ENCODE measurements at regions not wholly inside any gene's neighbourhood (a gene's known extent, or its start where the extent isn't known, plus 50 kb on each side); places are given as distances from the start of the nearest gene placed in this dataset.
"Not testable (repeated sequence)": the region's sequence is repeated elsewhere in the genome, so short reads cannot be mapped to it uniquely, and the experiment has no call there.

DNA sequence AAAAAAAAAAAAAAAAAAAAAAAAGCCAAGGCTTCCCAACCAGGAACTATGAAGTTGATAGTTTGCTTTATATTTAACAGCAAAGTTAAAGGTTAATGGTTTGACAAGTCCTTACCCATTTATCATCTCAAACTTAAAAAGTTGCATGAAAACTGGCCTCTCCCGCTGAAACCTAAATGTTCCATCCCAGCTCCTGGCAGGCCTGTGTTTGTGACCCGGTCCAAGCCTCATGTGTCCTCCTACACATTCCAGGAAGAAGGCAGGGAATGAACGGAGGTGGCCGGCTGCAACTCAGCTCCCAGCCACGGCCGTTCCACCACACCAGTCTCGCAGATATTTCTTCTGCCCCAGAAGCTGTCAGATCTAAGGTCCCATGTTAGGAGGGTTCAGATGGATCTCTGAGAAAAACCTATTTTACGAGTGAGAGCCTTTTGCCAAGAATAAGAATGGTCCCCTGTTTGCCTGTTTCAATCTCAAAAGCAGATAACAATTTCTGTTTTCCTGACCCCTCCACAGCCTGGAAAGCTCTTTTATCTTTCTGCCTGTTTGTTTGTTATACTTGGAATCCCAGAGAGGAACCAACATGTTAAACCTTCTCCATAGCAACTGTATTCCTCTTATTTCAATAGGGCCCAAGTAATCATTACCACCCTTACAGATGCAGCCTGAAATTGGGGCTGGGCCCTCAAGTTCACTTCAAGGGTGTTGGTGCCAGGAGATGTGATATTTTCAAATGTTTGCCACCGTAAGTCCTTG is 56.5 kb downstream of the KCTD12 start:
- peak in 1 of 2 donors; percentile 22 for DNase-seq (ENCODE audit: low read depth in 2 of 2)

DNA sequence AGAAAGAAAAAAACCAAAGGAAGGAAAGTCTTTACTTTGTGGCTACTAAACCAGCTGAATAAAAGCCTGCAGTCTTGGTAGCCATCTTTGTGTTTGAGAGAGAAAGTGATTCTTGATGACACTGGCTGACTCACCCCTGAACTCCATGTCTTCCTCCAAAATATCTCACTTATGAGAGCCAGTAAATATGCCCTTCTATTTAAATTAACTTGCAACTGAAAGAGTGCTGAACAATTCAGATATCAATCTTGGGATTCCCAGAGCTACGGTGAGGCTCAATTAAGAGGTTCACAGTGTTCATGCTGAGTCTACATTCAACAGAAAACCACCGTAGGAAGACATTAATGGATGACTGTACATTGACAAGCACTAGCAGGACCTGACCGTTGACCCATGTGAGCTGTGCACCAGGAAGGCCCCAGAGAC is 57.9 kb downstream of the KCTD12 start:
- no peak for DNase-seq (ENCODE audit: low read depth in 2 of 2)

DNA sequence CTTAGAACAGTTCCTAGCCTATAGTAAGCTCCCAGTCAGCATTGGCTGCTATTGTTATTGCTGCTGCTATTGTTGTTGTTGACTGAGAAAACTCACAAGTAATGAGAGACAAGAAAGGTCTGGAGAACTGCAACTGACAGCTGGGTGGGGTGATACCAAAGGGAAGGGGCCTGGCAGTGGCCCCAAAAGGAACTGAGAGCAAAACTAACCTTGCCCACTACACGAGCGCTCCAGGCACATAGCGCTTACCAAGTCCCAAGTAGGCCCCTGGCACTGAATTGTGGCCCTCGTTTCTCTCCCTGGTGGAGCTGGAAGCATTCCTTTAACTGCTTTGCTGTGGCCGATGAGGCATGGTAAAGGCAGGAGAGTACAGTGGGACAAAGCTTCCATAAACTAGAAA is 59.7 kb downstream of the KCTD12 start:
- no peak for DNase-seq (ENCODE audit: low read depth in 2 of 2)

DNA sequence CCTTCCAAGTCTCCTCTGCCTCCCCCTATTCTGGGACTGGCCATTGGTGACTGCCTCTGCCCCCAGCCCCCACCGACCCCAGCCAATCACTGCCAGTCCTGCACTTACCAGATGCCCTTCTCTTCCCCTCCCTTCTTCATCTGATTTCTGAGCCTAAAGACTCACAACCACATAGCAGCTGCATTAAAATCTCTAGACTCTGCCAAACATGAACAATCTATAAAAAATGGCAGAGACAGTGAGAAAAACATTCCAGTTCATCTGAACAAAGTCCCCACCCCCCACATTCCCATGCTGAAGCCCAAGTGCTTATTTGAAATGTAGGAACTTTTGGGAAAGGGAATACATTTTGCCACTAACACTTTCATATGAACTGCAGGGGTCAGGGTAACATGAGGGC is 60.8 kb downstream of the KCTD12 start:
- no peak for DNase-seq (ENCODE audit: low read depth in 2 of 2)

DNA sequence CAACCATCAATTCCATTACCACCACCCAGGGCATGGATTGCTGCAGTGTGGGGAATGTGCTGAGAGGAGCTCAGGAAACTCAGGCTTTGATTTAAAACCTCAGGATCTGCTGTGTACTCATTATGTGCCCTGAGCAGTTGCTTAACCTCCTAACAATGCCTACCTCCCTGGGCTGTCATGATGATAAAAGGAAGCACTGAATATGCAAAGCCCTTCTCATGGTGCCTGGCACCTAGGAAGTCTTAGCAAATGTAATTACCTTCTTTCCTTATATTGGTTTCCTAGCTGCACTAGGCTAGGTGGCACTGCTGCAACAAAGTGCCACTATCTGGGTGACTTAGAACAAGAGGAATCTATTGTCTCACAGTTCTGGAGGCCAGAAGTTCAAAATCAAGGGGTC is 62.2 kb downstream of the KCTD12 start:
- DNase-seq (ENCODE audit: low read depth in 2 of 2) = no peak

DNA sequence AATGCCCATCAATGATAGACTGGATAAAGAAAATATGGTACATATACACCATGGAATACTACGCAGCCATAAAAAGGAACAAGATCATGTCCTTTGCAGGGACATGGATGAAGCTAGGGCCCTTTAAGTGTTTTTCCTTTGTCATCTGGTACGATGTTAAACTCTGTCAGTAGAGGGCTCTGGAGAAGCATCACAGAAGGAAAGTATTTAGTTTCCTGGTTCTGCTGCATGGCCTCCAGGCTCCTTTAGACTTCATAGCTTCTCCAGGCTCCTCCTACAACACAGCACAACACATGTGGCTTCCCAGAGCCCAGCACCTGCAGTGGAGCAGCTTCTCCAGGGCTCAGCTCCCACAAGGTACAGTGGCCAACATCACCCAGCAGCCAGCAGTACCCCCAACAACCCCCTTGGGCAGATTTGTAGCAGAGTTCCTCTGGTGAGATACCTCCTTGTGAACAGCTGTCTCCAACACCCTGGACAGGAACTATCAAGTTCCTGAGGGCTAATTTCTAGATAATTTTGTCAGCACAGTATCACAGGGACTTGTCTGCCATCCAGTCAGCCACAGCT is 63.4 kb downstream of the KCTD12 start:
- peak in 1 of 2 donors; percentile 72 for DNase-seq (ENCODE audit: low read depth in 2 of 2)

DNA sequence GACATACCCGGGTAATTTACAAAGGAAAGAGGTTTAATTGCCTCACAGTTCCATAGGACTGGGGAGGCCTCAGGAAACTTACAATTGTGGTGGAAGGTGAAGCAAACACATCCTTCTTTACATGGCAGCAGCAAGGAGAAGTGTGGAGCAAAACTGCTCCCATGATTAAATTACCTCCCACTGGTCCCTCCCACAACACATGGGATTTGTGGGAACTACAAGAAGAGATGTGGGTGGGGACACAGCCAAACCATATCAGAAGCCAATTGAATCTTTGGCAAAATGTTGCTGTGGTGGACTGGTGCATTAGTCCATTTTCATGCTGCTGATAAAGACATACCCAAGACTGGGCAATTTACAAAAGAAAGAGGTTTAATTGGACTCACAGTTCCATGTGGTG is 65.0 kb downstream of the KCTD12 start:
- not testable (repeated sequence) for DNase-seq (ENCODE audit: low read depth in 2 of 2)

DNA sequence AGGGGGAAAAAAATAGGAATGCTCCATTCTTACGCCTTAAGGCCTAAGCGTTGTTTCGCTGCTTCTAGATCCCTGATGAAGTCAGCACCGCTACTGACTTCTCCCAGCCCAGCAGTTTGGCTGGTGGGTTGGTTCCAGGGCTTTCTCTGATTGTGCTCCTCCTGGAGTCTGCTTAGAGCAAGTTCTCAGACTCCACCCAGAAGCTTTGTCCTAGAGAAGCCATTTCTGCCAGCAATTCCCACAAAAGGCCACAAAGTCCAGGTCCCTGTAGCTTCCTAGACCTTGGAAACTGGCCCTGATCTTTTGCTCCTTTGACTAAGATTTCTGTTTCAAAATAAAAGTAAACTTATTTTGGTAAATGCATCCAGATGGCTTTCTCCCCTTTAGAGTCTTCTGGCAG is 65.4 kb downstream of the KCTD12 start:
- DNase-seq (ENCODE audit: low read depth in 2 of 2) = peak in 1 of 2 donors; percentile 7

DNA sequence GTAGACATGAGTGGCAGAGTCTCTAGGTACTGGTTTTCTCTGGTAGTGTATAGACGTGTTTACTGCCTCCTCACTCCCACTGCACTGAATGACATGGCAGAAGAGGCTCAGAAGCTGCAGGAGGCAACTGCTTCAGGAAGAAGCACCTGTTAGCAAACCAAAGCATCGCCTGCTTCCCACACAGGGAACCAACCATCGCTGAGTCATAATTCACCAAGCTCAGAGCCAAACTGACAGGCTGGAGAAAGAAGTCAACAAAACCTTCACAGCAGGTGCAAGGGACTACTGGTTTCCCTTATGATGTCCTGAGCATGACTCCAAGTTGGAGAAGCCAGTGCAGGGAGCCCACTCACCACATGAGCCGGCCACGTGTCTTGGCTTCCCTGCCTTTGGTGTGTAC is 69.8 kb downstream of the KCTD12 start:
- no peak for DNase-seq (ENCODE audit: low read depth in 2 of 2)

DNA sequence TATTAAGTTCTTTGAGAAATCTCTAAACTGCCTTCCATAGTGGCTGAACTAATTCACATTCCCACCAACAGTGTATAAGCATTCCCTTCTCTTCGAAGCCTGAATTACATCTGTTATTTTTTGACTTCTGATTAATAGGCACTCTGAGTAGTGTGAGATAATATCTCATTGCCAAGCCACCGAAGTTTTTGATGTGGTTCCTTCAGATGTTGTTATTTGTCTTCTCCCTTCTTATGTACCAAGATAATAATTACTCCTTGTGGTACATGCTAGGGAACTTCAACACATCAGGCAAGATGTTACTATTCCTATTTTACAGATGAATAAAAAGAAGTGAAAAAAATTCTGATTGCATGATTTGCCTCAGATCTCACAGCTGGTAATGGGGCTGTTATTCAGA is 70.9 kb downstream of the KCTD12 start:
- DNase-seq (ENCODE audit: low read depth in 2 of 2) = no peak

DNA sequence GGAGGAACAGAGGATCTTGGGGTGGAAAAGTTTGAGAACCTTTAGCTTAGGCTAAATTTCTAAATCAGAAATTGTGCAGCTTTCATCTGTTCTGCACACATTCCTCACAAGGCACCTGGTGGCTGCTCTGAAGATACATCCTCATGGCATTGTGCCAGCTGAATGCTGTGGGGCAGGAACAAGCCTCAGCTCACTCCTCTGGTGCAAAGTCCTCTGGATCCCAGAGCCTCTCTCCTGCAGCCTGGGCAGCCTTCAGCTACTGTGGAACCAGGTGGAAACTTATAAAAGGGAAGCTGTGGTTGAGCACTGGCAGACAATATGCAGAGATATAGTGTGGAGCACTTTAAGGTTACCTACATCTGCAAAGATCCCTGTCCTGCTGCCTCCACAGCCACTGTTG is 72.3 kb downstream of the KCTD12 start:
- DNase-seq (ENCODE audit: low read depth in 2 of 2) = peak in 1 of 2 donors; percentile 24

DNA sequence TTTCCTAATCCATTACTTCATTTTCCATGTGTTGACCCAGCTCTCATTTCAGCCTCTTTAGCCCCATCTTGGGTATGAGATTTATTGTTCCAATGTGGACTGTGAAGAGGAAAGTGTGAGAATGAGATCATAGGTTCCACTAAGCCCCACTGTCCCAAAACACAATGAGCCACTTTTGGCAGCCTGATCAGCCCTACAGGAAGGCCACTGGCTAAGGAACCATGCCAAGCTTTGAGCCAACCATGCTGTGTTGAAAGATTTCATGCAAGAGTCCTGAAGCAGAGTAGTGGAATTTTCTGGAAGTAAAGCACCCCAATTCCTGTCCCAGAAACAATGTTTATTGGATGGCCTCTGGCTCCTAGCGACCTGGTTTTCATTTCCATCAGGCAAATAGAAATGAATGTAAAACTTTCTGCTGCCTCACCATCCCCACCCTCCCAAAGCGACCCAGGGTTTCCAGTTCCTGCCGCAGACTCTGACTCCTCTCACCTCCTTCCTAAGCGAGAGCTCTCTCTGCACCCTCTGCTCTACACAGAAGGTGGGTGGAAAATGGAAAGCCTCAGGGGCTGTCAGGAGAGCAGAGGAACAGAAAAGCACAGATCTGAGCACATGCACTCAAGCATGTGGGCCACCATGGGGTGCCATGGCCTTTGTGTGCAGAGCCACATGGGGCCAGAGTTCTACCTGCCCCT is 73.1 kb downstream of the KCTD12 start:
- DNase-seq (ENCODE audit: low read depth in 2 of 2) = peak; percentile 94 to 97

DNA sequence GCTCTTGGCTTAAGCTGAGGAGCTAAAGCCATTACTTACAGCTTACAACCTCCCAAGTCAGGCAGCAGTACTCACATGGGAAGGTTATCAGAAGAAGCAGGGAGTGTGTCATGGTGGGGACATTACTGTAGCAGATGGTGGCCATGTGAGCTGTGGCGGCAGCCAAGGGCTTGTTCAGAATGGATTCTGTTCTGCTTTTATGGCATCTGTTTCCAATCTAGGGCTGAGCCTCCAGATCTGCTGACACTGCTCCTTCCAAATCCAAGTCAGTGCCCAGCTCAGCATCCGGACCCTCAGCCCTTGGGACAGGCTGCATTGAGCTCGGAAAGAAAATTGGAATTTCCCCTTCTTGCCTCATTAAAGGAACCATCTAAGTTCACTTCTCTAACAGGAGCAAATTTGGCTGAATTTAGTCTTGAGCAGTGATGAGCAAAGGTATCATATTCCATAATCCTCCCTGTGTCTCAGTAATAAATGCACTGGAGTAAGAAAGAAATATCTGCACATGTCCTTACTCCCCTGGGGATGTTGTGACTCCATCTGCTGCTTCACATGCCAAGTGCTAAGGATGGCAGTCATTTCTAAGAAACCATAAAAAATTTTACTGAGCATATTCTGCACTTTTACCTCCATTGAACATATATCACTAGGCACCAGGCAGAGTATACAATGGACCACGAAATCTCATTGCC is 73.9 kb downstream of the KCTD12 start:
- no peak for DNase-seq (ENCODE audit: low read depth in 2 of 2)

DNA sequence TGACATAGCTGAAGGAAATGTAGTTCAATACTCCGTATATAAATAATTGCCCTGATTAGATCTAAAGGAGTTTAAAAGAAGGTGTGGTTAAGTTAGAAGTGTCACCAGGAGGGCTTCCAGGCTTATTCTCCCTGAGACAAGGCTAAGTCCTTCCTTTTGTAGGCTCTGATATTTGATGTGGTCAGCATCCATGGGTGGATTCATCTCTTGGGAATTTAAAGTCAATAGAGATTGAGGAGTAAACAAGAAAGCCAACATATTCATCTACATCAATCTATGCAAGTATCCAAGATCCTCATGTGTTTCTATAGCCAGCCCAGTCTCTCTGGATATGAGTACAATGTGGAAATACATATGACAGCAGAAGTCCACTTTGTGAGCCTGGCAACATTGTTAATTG is 76.8 kb downstream of the KCTD12 start:
- DNase-seq (ENCODE audit: low read depth in 2 of 2) = no peak

DNA sequence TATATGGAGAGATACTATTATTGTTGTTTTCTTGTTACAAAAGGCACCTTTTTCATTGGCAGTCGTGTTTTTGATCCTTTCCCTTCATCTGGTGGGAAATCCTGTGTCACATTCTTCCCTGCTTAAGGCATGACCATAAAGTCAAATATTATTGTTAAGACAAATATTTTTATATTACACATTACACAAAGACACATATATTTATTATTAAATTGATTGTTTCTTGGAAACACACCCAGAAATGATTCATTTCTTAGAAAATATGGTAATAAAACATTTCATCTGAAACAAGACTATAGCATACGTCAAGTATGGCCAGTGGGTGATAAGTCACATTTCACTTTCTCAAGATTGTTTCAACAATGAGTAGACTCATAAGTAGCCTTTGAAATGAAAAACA is 77.3 kb downstream of the KCTD12 start:
- DNase-seq (ENCODE audit: low read depth in 2 of 2) = peak in 1 of 2 donors; percentile 81

DNA sequence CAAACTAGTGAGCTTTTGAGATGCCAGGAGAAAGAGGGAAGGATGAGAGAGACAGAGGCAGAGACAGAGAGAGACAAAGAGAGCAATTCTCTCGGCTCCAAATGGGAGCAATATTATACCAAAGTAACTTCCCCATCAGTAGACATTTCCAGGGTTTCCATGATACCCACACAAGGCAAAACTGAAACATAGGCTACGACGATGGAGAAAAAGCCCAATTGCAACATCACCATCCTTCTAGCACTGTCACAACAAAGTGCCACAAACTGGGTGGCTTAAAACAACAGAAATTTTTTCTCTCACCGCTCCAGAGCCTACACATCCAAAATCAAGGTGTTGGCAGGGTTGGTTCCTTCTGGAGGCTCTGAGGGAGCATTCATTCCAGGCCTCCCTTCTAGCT is 81.4 kb downstream of the KCTD12 start:
- no peak for DNase-seq (ENCODE audit: low read depth in 2 of 2)

DNA sequence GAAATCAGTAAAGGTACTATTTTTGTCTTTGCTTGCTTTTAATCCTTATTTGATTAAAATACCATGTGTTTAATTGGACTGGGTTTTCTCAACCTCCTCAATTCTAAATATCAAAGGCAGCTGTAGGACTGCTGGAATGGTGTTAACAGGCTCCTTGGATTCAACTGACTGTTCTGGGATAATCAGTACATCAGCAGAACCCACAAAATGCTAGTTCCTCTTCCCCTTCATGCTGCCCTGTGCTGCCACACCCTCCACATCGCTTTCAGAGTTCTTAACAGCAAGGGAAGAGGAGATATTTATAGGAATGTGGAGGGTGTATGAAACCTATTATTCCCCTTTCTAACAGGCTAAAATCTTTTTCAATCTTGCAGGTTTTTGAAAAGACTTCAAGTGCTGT is 82.4 kb downstream of the KCTD12 start:
- no peak for DNase-seq (ENCODE audit: low read depth in 2 of 2)

DNA sequence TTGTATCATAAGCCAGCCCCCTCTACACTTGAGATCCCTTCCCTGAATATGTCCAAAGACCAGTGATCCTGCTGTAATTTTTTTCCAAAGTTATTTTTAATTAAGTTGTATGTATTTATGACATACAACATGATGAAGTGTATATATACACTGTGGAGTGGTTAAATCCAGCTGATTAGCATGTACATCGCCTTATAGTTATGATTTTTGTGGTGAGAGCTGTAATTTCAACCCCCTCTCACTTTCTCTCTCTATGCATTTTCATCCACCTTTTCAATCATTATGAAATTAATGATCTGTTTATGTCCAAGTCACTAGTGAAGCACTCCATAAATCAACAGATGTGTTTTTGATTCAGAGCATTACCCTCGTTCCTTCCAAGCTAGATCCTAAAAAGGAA is 85.3 kb downstream of the KCTD12 start:
- no peak for DNase-seq (ENCODE audit: low read depth in 2 of 2)

DNA sequence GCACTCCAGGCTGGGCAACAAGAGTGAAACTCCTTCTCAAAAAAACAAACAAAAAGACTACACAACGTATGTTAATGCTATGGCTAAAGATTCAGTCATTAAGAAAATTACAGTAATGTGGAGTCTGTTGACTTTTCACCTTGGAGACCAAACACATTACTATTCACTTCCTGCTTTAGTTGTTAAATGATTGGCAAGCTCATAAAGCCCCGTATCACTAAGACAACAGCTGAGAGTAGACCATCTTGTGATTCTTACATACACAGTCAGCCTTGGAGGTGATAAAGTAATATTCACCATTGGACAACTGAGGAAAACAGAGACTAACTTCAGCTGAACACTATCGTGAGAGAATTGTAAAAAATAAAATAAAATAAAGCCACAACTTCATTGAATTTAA is 86.5 kb downstream of the KCTD12 start:
- peak; percentile 77 to 91 for DNase-seq (ENCODE audit: low read depth in 2 of 2)

DNA sequence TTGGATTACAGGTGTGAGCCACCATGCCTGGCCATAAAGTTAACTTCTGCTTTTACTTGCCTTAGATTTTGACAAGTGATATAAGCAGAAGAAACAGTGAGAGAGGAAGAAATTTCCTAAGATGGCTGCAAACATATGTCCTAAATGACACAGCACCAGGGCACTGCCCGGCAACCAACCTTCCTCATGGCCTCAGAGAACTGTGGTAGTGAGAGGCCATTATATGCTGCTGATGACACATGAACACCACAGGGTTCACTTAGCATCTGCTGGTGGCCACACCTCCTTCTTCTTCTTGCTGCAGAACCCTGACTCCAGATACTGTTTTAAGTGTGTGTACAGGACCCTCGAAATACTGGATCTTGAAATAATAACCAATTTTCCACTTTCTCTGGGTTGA is 88.2 kb downstream of the KCTD12 start:
- DNase-seq (ENCODE audit: low read depth in 2 of 2) = no peak

DNA sequence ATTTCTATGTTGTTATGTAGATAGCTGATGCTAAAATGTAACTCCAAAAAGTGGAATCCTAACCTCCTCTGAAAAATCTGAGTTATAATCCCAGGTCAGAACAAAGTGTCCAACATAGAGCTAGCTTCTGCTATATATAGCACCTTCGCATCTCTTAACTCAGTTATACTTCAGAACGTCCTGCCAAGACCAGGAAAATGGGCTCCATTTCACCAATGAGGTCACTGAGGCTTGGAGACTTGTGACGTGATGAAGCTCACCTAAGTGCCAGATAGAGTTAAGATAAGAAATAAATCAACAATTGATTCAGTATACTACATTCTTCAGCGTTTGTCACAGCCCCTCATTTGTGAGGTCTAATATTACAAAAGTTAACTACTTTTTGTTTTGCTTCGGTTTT is 88.8 kb downstream of the KCTD12 start:
- DNase-seq (ENCODE audit: low read depth in 2 of 2) = no peak

DNA sequence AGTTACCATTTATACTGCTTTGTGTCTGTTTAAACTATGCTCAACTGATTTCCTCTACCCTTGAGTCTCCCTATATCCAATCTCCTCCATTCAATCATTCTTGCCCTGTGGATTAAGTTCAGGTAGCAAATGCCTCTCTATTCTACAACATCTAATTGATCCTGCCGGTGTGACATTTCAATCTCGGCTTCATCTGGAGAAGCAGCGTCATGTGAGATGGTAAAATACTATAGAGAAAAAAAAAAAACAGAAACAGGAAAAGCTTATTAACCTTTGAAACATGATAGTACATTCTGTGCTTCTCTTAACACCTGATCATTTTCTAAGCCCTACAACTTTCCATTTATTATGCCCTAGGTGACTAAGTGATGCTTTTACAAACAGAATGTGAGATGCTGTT is 89.4 kb downstream of the KCTD12 start:
- no peak for DNase-seq (ENCODE audit: low read depth in 2 of 2)
